Urinary bladder (tissue), 3 donors: ENCODE measurements at regions not wholly inside any gene's neighbourhood (a gene's known extent, or its start where the extent isn't known, plus 50 kb on each side); places are given as distances from the start of the nearest gene placed in this dataset.

Source experiments
- DNase-seq: peaks from one replicate; pipeline ENCODE4 v3.0.0-alpha.2; 2015; ENCODE audit errors: extremely low spot score
- H3K27ac ChIP-seq: one replicate; pipeline ENCODE4 v1.5.1; 2013; ENCODE audit warnings: low read depth, mild to moderate bottlenecking, moderate library complexity
- H3K36me3 ChIP-seq: one replicate; pipeline ENCODE4 v1.6.1; 2013; ENCODE audit warnings: mild to moderate bottlenecking, moderate library complexity; ENCODE audit not compliant: insufficient read depth
- H3K4me1 ChIP-seq: one replicate; pipeline ENCODE4 v1.6.1; 2013; ENCODE audit warnings: mild to moderate bottlenecking, moderate library complexity; ENCODE audit not compliant: insufficient read depth
- H3K4me3 ChIP-seq: one replicate; pipeline ENCODE4 v1.5.1; 2013; ENCODE audit warnings: low read depth, low read length
- WGBS: extraction: QIAGEN DNeasy Blood & Tissue Kit; methylation state at CpG from one replicate; pipeline ENCODE4 v1.1.7; 2013; 5-methylcytosine and 5-hydroxymethylcytosine counted together
- donor health status: healthy with polysubstance abuse.
- donor health status: healthy.

DNA sequence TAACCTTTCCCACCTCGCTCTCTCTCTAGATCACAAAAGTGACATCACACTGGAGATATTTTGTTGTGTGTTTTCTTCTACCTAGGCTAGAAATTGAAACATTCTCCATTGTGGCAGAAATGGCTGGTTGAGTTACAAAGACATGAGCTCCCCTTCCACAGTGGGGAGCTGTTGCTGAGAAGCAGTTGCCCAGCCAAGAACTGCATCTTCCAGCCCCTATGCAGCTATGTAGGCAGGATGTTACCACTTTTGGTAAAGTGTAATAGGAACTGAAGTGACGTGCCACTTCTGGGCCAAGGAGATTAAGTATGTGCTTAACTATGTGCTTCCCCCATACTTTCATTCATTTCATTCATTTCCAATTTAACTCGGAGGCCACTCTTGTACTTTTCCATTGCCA is 138.7 kb upstream of the E2F7 start:
- WGBS = 80% methylated on average over 3 of the region's 3 CpGs

GRCh38 chr12:77202457-77203060 is 137.2 kb upstream of the E2F7 start:
- Histone ChIP-seq H3K4me1 (no peaks in the 10 kb centered on the region), H3K4me3 (no peak overlapping the region), H3K36me3 (no peaks in the 10 kb centered on the region), H3K27ac (no peak overlapping the region)
- WGBS = 83% methylated on average over 2 of the region's 2 CpGs
- DNase-seq = no peak

More for the DNA sequence above, 138.7 kb upstream of the E2F7 start:
- DNase-seq = no peak
- Histone ChIP-seq H3K4me3 (no peak overlapping the region), H3K36me3 (no peaks in the 10 kb centered on the region), H3K27ac (no peak overlapping the region), H3K4me1 (no peaks in the 10 kb centered on the region)

- no peak overlapping the region for H3K27ac ChIP-seq
- H3K36me3 ChIP-seq = no peaks in the 10 kb centered on the region
- 80% methylated on average over 3 of the region's 3 CpGs for WGBS
- no peak overlapping the region for H3K4me3 ChIP-seq
- no peaks in the 10 kb centered on the region for H3K4me1 ChIP-seq
- DNase-seq = no peak
Observed at GRCh38 chr12:77189901-77190416, 124.6 kb upstream of the E2F7 start.

- H3K36me3 ChIP-seq = no peaks in the 10 kb centered on the region
- H3K4me3 ChIP-seq = no peak overlapping the region
- no peaks in the 10 kb centered on the region for H3K4me1 ChIP-seq
- WGBS = 33% methylated on average over 5 of the region's 5 CpGs
- no peak overlapping the region for H3K27ac ChIP-seq
- DNase-seq = no peak
Observed at GRCh38 chr12:77189458-77189857, 124.1 kb upstream of the E2F7 start.

GRCh38 chr12:77179515-77179914 is 114.1 kb upstream of the E2F7 start:
- 96% methylated on average over 1 of the region's 1 CpG for WGBS
- no peak for DNase-seq
- Histone ChIP-seq H3K27ac (no peak overlapping the region), H3K4me1 (no peaks in the 10 kb centered on the region), H3K36me3 (no peaks in the 10 kb centered on the region), H3K4me3 (no peak overlapping the region)

DNA sequence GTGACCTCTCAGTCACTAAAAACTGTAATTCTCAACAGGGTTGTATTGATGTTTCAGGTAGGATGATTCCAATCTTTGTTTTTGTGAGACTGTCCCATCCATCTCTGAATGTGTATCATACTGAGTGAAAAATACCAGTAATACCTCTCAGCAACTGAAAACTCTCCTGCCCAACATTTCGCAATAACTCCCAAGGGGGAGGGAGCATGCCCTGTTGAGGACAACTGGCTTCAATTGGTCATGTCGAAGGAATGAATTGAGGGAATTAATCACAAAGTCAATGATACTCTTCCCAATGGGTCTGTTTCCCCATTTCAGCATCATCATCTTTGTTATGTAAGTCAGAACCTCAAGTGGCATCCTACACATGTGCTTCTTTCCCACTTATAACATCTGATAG is 102.4 kb upstream of the E2F7 start:
- WGBS = 95% methylated on average over 2 of the region's 2 CpGs
- Histone ChIP-seq H3K27ac (no peak overlapping the region), H3K4me3 (no peak overlapping the region), H3K36me3 (no peaks in the 10 kb centered on the region), H3K4me1 (no peaks in the 10 kb centered on the region)
- no peak for DNase-seq

DNA sequence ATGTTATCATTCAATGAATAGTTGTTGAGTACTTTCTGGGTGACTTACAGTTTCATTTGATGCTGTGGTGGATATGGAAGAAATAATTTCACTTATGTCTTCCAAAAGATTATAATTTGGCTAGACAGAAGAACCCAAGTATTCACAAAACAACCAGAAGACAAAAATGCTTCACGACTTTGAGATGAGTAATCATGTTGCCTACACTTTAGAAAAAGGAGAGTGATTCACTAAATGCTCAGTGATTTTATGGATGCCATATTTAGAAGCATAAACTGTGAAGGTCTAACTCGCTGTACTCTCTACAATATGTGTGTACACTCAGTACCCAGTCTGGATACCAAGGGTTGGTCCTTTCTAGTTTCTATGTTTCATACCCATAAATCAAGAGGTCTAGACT is 101.3 kb upstream of the E2F7 start:
- WGBS = 83% methylated on average over 2 of the region's 2 CpGs
- Histone ChIP-seq H3K4me1 (no peaks in the 10 kb centered on the region), H3K4me3 (no peak overlapping the region), H3K27ac (no peak overlapping the region), H3K36me3 (no peaks in the 10 kb centered on the region)
- no peak for DNase-seq

DNA sequence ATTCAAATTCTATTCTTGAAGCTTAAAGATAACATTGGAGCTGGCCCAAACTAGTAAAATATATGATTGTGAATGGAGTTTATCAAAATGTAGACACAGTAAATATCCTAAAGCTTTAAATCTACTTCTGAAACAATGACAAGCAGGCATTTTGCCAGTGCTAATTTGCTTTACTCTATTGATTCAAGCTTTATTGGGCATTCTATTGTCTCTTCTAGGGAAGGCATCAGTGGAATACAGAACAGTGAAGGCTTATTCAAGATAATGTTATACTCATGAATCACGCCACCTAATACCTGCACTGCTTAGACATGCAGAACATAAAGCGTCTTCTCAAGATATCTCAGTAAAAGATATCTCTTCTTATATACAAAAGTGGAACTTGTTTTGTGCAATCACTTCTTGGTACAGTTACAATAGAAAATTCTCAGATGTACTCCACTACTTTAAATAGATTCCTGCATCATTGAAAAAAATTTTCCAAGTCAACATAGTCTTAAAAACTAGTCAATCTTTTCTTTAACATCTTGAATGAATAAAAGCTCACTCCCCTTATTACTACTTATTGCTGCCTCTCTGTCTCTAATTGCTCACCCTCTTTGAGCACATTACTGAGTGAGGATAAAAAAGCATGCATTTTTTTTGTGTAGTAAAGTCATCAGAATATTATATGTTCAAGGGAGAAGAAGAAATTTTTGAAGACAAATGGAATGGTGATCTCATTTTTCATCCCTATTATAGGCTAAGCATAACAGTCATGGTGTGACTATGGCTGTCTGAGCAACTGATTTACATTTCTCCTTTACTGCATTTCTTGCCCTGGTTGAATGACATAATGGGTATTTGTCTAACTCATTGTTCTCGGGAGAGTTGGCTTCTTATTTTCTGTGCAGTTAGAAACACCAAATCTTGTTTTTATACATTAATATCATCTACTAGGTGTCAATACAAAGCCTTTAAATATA is 98.0 kb upstream of the E2F7 start:
- WGBS = 73% methylated on average over 3 of the region's 3 CpGs
- Histone ChIP-seq H3K4me3 (no peak overlapping the region), H3K27ac (no peak overlapping the region), H3K4me1 (no peaks in the 10 kb centered on the region), H3K36me3 (no peaks in the 10 kb centered on the region)
- no peak for DNase-seq

DNA sequence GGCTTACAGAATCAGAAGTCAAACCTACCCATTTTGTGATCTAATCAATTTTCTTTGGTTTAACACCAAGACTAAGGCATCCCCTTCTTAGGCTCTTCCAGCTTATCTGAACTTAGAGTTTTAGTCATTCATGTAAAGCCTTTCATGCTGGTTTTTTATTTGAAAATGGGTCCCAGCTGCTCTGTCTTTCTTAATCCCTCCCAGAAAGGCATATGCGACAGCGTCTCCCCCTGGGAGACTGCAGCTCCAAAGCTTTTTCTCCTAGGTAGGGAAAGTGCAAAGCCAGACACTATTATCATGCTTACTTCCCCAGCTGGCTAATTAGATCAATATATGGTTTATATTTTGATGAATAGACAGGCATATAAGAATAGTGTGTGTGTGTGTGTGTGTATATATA is 96.6 kb upstream of the E2F7 start:
- DNase-seq = no peak
- Histone ChIP-seq H3K36me3 (no peaks in the 10 kb centered on the region), H3K27ac (no peak overlapping the region), H3K4me3 (no peak overlapping the region), H3K4me1 (no peaks in the 10 kb centered on the region)
- 41% methylated on average over 2 of the region's 2 CpGs for WGBS

DNA sequence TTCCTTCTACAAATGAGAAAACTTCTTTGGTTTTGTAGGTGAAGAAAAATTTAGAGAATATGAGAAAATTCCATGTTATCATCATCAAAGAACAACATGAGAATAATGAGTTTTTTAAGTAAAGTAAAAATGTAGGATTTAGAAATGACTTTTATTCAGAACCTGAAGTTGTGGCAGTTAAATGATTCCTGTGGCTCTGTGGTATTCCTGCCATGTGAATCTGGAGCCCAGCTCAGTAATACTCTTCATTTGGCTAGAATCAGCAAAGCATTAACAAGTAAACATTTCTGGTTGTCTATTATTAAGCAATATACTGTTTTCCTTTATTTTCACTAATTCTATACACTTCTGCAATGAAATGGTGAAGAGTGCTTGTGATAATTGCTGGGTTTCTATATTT is 95.6 kb upstream of the E2F7 start:
- Histone ChIP-seq H3K27ac (no peak overlapping the region), H3K4me3 (no peak overlapping the region), H3K36me3 (no peaks in the 10 kb centered on the region), H3K4me1 (no peaks in the 10 kb centered on the region)
- DNase-seq = no peak

GRCh38 chr12:77153706-77154105 is 88.3 kb upstream of the E2F7 start:
- Histone ChIP-seq H3K4me3 (no peak overlapping the region), H3K4me1 (no peaks in the 10 kb centered on the region), H3K36me3 (no peaks in the 10 kb centered on the region), H3K27ac (no peak overlapping the region)
- WGBS = 92% methylated on average over 3 of the region's 3 CpGs
- DNase-seq = no peak

DNA sequence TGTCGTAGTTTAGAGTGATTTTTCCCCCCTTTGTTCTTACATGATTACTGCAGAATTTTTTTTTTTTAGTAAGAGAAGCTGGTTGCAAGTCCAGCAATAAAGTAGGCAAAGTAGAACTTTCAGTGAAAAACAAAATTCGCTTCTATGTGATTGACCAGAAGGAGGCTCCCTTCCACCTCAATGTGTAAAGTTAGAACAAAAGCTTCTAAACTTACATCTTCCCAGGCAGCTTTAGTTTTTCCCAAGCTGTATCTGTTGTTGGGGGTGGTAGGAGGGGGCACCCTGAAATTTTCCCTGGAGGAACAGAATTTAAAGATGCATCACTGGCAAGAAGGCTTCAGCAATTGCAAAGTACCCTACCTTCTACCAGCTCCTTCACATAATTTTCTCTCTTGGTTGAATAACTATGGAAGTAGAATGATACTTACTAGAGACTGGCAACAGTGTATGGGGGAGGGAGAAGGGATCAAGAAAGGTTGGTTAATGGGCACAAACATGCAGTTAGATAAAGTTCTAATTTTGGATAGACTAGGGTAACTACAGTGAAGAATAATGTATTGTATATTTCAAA is 87.3 kb upstream of the E2F7 start:
- Histone ChIP-seq H3K4me3 (no peak overlapping the region), H3K4me1 (no peaks in the 10 kb centered on the region), H3K27ac (no peak overlapping the region), H3K36me3 (no peaks in the 10 kb centered on the region)
- DNase-seq = peak; percentile 8
- 3% methylated on average over 2 of the region's 2 CpGs for WGBS

DNA sequence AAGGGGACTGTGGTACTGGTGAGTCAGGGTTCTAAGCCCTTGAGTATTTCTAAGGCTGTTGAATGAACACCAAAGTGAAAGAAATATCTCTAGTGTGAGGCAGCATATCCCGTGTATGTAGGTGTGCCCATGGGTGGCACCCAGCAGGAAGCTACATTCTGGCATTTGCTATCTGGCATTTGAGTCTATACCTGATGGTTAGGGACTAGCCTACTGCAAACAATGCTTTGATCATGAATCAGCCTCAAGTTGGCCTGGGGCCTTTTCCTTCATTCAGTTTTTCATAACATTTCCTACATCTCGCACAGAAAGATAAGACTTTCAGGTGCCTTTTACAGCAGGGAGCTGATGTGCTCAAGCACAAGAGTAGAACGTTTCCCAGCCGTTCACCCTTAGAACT is 85.7 kb upstream of the E2F7 start:
- Histone ChIP-seq H3K27ac (no peak overlapping the region), H3K36me3 (no peaks in the 10 kb centered on the region), H3K4me3 (no peak overlapping the region), H3K4me1 (no peaks in the 10 kb centered on the region)
- WGBS = 55% methylated on average over 4 of the region's 4 CpGs
- DNase-seq = no peak

- WGBS = 15% methylated on average over 3 of the region's 3 CpGs
- no peak for DNase-seq
- no peak overlapping the region for H3K4me3 ChIP-seq
- no peaks in the 10 kb centered on the region for H3K4me1 ChIP-seq
- H3K36me3 ChIP-seq = no peaks in the 10 kb centered on the region
- no peak overlapping the region for H3K27ac ChIP-seq
Observed at GRCh38 chr12:77133566-77133965, 68.2 kb upstream of the E2F7 start.
